H1 (cell line): ENCODE measurements at regions not wholly inside any gene's neighbourhood (a gene's known extent, or its start where the extent isn't known, plus 50 kb on each side); places are given as distances from the start of the nearest gene placed in this dataset.

Source experiments
- CTCF ChIA-PET: fragments of 300-600 bp; sonication (Branson Sonifier 250); formaldehyde crosslinking; loops from one replicate; lab custom pipeline; 2021; ENCODE audit not compliant: partially characterized antibody; lab: Charles Lee
- POLR2A ChIA-PET: fragments of 300-600 bp; sonication (Branson Sonifier 250); formaldehyde crosslinking; loops from one replicate; lab custom pipeline; 2021; ENCODE audit warnings: inconsistent platforms; ENCODE audit not compliant: partially characterized antibody; lab: Charles Lee
- DNase-seq, 2 experiments: peaks; one replicate each; pipeline versions ENCODE4 v3.0.0 to v3.0.0-alpha.2; 2010 to 2022; ENCODE audit warnings: low spot score in 2 of 2, low read depth in 1 of 2, mixed read lengths in 1 of 2
- FAIRE-seq: peaks from 2 replicates; lab custom pipeline; 2011; peaks lifted over from hg19 to GRCh38; lab: Jason Lieb, UNC
- H2AFZ ChIP-seq: 2 replicates; pipeline ENCODE4 v1.8.1; 2012; ENCODE audit warnings: low read length, inconsistent platforms
- H2AK5ac ChIP-seq: 2 replicates; pipeline ENCODE4 v1.6.1; 2013; ENCODE audit warnings: low read depth, low read length
- H2BK120ac ChIP-seq: replicated peaks from 2 replicates; pipeline ENCODE3; 2013; ENCODE audit warnings: low read depth, low read length, inconsistent platforms
- H2BK12ac ChIP-seq: 2 replicates; pipeline ENCODE4 v1.6.1; 2013; ENCODE audit warnings: low read depth, low read length
- H2BK15ac ChIP-seq: 2 replicates; pipeline ENCODE4 v1.6.1; 2013; ENCODE audit warnings: low read length
- H2BK20ac ChIP-seq: 2 replicates; pipeline ENCODE4 v1.6.1; 2013; ENCODE audit warnings: low read length
- H2BK5ac ChIP-seq: 2 replicates; pipeline ENCODE4 v1.6.1; 2013; ENCODE audit warnings: low read depth, low read length
- H3K14ac ChIP-seq: 2 replicates; pipeline ENCODE4 v1.6.1; 2013; ENCODE audit warnings: inconsistent platforms; ENCODE audit not compliant: insufficient read length
- H3K18ac ChIP-seq: 2 replicates; pipeline ENCODE4 v1.6.1; 2013; ENCODE audit warnings: low read length; ENCODE audit errors: extremely low read depth
- H3K23ac ChIP-seq: 2 replicates; pipeline ENCODE4 v1.6.1; 2013; ENCODE audit warnings: inconsistent platforms; ENCODE audit not compliant: insufficient read length
- H3K23me2 ChIP-seq: 2 replicates; pipeline ENCODE4 v1.6.1; 2013; ENCODE audit warnings: low read depth, low read length
- H3K27ac ChIP-seq: 2 replicates; pipeline ENCODE4 v1.6.1; 2011; ENCODE audit warnings: low read depth, low read length, inconsistent platforms
- H3K27me3 ChIP-seq, 4 experiments: replicated peaks in 1 of 4; 1 replicate in 1 of 4; 2 replicates in 3 of 4; pipeline versions ENCODE4 v1.6.1 to v1.8.1; 2011 to 2013; ENCODE audit warnings: low read length in 3 of 4, mild to moderate bottlenecking in 3 of 4, inconsistent platforms in 2 of 4, mixed read lengths in 2 of 4, moderate library complexity in 1 of 4; ENCODE audit not compliant: control insufficient read depth in 3 of 4, insufficient read depth in 3 of 4; ENCODE audit errors: extremely low read depth in 1 of 4
- H3K36me3 ChIP-seq, 4 experiments: 2 replicates each; pipeline versions ENCODE4 v1.6.1 to v1.8.1; 2011 to 2013; ENCODE audit warnings: mild to moderate bottlenecking in 4 of 4, low read length in 3 of 4, moderate library complexity in 2 of 4, control low read depth in 1 of 4, inconsistent platforms in 1 of 4; ENCODE audit not compliant: insufficient read depth in 4 of 4, control insufficient read depth in 2 of 4
- H3K4ac ChIP-seq: replicated peaks from 2 replicates; pipeline ENCODE3; 2013; ENCODE audit warnings: low read length, low read depth, mixed read lengths, inconsistent platforms; ENCODE audit not compliant: insufficient read length
- H3K4me1 ChIP-seq, 4 experiments: replicated peaks in 1 of 4; 1 replicate in 1 of 4; 2 replicates in 3 of 4; pipeline versions ENCODE4 v1.6.1 to v1.8.1; 2011 to 2013; ENCODE audit warnings: low read length in 3 of 4, inconsistent platforms in 2 of 4, mixed read lengths in 1 of 4; ENCODE audit not compliant: insufficient read depth in 4 of 4, control insufficient read depth in 3 of 4
- H3K4me2 ChIP-seq, 2 experiments: 2 replicates each; pipeline versions ENCODE4 v1.6.1 to v1.8.1; 2011 to 2013; ENCODE audit warnings: low read depth in 2 of 2, low read length in 2 of 2, control low read depth in 1 of 2, inconsistent platforms in 1 of 2, mild to moderate bottlenecking in 1 of 2; ENCODE audit not compliant: insufficient read depth in 1 of 2
- H3K4me3 ChIP-seq, 4 experiments: fragments of 200-600, 300-600 bp in 1 of 4; sonication (generic), shearing (Covaris generic), sonication (Bioruptor Twin) in 1 of 4; 2 replicates each; pipeline versions ENCODE4 v1.5.1 to v1.8.1; 2011 to 2016; ENCODE audit warnings: low read length in 4 of 4, low read depth in 3 of 4, control low read depth in 2 of 4, inconsistent platforms in 2 of 4, mild to moderate bottlenecking in 2 of 4, mixed read lengths in 1 of 4, moderate library complexity in 1 of 4; ENCODE audit not compliant: insufficient read depth in 2 of 4; ENCODE audit errors: extremely low read depth in 1 of 4
- H3K56ac ChIP-seq: replicated peaks from 2 replicates; pipeline ENCODE3; 2013; ENCODE audit warnings: low read depth, mild to moderate bottlenecking, mixed read lengths, low read length, inconsistent platforms; ENCODE audit not compliant: insufficient read length
- H3K79me1 ChIP-seq: 2 replicates; pipeline ENCODE4 v1.6.1; 2013; ENCODE audit warnings: low read depth, low read length, control low read depth
- H3K79me2 ChIP-seq, 2 experiments: 2 replicates each; pipeline versions ENCODE4 v1.6.1 to v1.8.1; 2012 to 2013; ENCODE audit warnings: low read length in 2 of 2, mild to moderate bottlenecking in 2 of 2, inconsistent platforms in 1 of 2; ENCODE audit not compliant: insufficient read depth in 2 of 2, control insufficient read depth in 1 of 2
- H3K9ac ChIP-seq, 4 experiments: replicated peaks in 1 of 4; 1 replicate in 1 of 4; 2 replicates in 3 of 4; pipeline versions ENCODE4 v1.6.1 to v1.8.1; 2011 to 2013; ENCODE audit warnings: low read depth in 3 of 4, low read length in 3 of 4, control low read depth in 2 of 4, mild to moderate bottlenecking in 2 of 4, moderate library complexity in 2 of 4, inconsistent platforms in 1 of 4; ENCODE audit errors: extremely low read depth in 1 of 4
- H3K9me3 ChIP-seq, 2 experiments: 2 replicates each; pipeline versions ENCODE4 v1.6.1 to v1.8.1; 2012 to 2013; ENCODE audit warnings: mild to moderate bottlenecking in 2 of 2, moderate library complexity in 2 of 2, control low read depth in 1 of 2, inconsistent platforms in 1 of 2, low read depth in 1 of 2, low read length in 1 of 2, mixed read lengths in 1 of 2; ENCODE audit not compliant: insufficient read depth in 2 of 2
- H4K20me1 ChIP-seq, 2 experiments: replicated peaks in 1 of 2; 2 replicates each; pipeline versions ENCODE3 to v1.8.1; 2011 to 2013; ENCODE audit warnings: inconsistent platforms in 2 of 2, low read length in 2 of 2, mild to moderate bottlenecking in 1 of 2; ENCODE audit not compliant: insufficient read depth in 2 of 2, control insufficient read depth in 1 of 2
- H4K5ac ChIP-seq: 2 replicates; pipeline ENCODE4 v1.6.1; 2013; ENCODE audit warnings: low read length, low read depth, mixed read lengths, inconsistent platforms; ENCODE audit not compliant: insufficient read length
- H4K8ac ChIP-seq: 2 replicates; pipeline ENCODE4 v1.8.0; 2013; ENCODE audit warnings: mild to moderate bottlenecking, moderate library complexity, low read length, inconsistent platforms; ENCODE audit not compliant: insufficient read depth; ENCODE audit errors: extremely low read depth
- H4K91ac ChIP-seq: replicated peaks from 2 replicates; pipeline ENCODE3; 2013; ENCODE audit warnings: low read length, mixed read lengths, inconsistent platforms; ENCODE audit not compliant: insufficient read length
- CTCF ChIP-seq, 3 experiments: IDR thresholded peaks; 1 replicate in 2 of 3; 2 replicates in 1 of 3; pipeline versions ENCODE4 v1.5.1 to v1.6.1; 2011; ENCODE audit warnings: low read length in 3 of 3, mild to moderate bottlenecking in 3 of 3, inconsistent platforms in 2 of 3, low read depth in 1 of 3, moderate library complexity in 1 of 3; ENCODE audit not compliant: insufficient read depth in 1 of 3; ENCODE audit errors: control extremely low read depth in 1 of 3
- E2F6 ChIP-seq: IDR thresholded peaks from 2 replicates; pipeline ENCODE4 v1.6.1; 2012; ENCODE audit warnings: inconsistent platforms
- EGR1 ChIP-seq: IDR thresholded peaks from 2 replicates; pipeline ENCODE4 v1.6.1; 2011; ENCODE audit warnings: low read depth, low read length, borderline replicate concordance
- GABPA ChIP-seq: IDR thresholded peaks from 2 replicates; pipeline ENCODE4 v1.6.1; 2011; ENCODE audit warnings: mild to moderate bottlenecking, low read length, moderate library complexity, borderline replicate concordance; ENCODE audit not compliant: insufficient read depth
- NANOG ChIP-seq: IDR thresholded peaks from 2 replicates; pipeline ENCODE4 v1.6.1; 2011; ENCODE audit warnings: low read length, low read depth, mild to moderate bottlenecking, inconsistent platforms; ENCODE audit not compliant: insufficient read depth, poor library complexity, severe bottlenecking
- PHF8 ChIP-seq: fragments of 200-600 bp; sonication (generic); conservative IDR thresholded peaks from 2 replicates; pipeline ENCODE4 v1.7.1; 2012; ENCODE audit warnings: low read depth, mild to moderate bottlenecking, inconsistent platforms, low read length, moderate library complexity
- POU5F1 ChIP-seq: IDR thresholded peaks from 2 replicates; pipeline ENCODE4 v1.6.1; 2011; ENCODE audit warnings: low read depth, mild to moderate bottlenecking, low read length, moderate library complexity
- RFX5 ChIP-seq: IDR thresholded peaks from 2 replicates; pipeline ENCODE4 v1.6.1; 2011; ENCODE audit warnings: low read depth, low read length, improper control_type of control experiment, borderline replicate concordance
- SIX5 ChIP-seq: IDR thresholded peaks from 2 replicates; pipeline ENCODE4 v1.6.1; 2011; ENCODE audit warnings: mild to moderate bottlenecking, low read depth, low read length
- TAF1 ChIP-seq: IDR thresholded peaks from 2 replicates; pipeline ENCODE4 v1.6.1; 2011; ENCODE audit warnings: mild to moderate bottlenecking, low read depth, low read length
- TEAD4 ChIP-seq: IDR thresholded peaks from 2 replicates; pipeline ENCODE4 v1.6.1; 2012; ENCODE audit warnings: low read depth, low read length, inconsistent platforms, mixed read lengths
- YY1 ChIP-seq: IDR thresholded peaks from 2 replicates; pipeline ENCODE4 v1.6.1; 2011; ENCODE audit warnings: low read depth, mild to moderate bottlenecking, low read length
- WGBS, 2 experiments: shearing (Covaris generic) in 1 of 2; methylation state at CpG; one replicate each; pipeline versions ENCODE4 v1.1.6 to v1.1.7; 2013 to 2015; ENCODE audit warnings: low lambda C conversion rate in 2 of 2, mixed read lengths in 2 of 2, inconsistent platforms in 1 of 2, low coverage in 1 of 2, missing lambda C conversion rate in 1 of 2; ENCODE audit not compliant: insufficient replicate concordance in 2 of 2, insufficient coverage in 1 of 2, insufficient read length in 1 of 2; ENCODE audit errors: extremely low coverage in 1 of 2, missing lambda C conversion rate in 1 of 2; 5-methylcytosine and 5-hydroxymethylcytosine counted together

DNA sequence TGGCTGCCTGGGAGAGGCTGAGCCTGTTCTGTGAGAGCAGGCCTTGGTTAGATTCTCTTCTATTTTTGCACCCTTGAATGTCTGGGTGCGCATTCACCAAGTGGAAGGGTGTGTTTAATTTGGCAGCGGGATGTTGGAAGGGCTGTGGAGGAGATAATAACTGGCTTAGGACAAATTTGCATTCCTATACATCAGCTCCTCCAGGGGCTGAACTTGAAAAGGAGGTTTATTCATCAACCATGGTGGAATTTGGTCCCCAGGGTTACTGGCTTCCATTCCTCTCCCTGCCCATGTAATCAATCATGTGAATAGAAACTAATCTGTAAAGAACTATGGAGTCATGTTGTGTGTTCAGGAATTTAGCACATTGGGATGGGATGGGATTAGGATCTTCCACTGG is 100.2 kb upstream of the FOXF1 start:
- WGBS, 2 experiments, result 89% methylated on average over 2 of the region's 2 CpGs; no CpG with 5 or more reads in 1 of the 2 experiments
- H4K5ac ChIP-seq, result no peak overlapping the region
- H4K20me1 ChIP-seq, result no peaks in the 10 kb centered on the region
- no peak overlapping the region for H2BK20ac ChIP-seq
- H3K9ac ChIP-seq, result no peak overlapping the region
- H3K4me1 ChIP-seq, result peaks cover 0 to 4% (median 1%) of the 10 kb centered on the region in 4 experiments; a peak in 4 of 7 replicates
- FAIRE-seq (no peak), DNase-seq (no peak)
- no peaks in the 10 kb centered on the region for H3K27me3 ChIP-seq
- no peak overlapping the region for H3K27ac ChIP-seq
- no peak overlapping the region for H2AFZ ChIP-seq
- H3K4me3 ChIP-seq, result no peak overlapping the region
- no peak overlapping the region for H3K23ac ChIP-seq
- peaks cover 4 to 9% of the 10 kb centered on the region in 2 experiments; a peak in 2 of 4 replicates for H3K9me3 ChIP-seq
- H2BK15ac ChIP-seq, result no peak overlapping the region
- no peaks in the 10 kb centered on the region for H3K23me2 ChIP-seq
- CTCF ChIA-PET, result no interaction called here
- no peaks in the 10 kb centered on the region for H3K79me2 ChIP-seq
- POLR2A ChIA-PET, result no interaction called here
- no peak overlapping the region for H4K91ac ChIP-seq
- H2BK5ac ChIP-seq, result no peak overlapping the region
- H3K4me2 ChIP-seq, result no peak overlapping the region
- no peak overlapping the region for H3K18ac ChIP-seq
- no peaks in the 10 kb centered on the region for H3K36me3 ChIP-seq
- no peak overlapping the region for H3K4ac ChIP-seq
- H2BK120ac ChIP-seq, result no peak overlapping the region
- H3K79me1 ChIP-seq, result no peaks in the 10 kb centered on the region
- no peak overlapping the region for H2AK5ac ChIP-seq
- H3K14ac ChIP-seq, result no peak overlapping the region
- no peak overlapping the region for H3K56ac ChIP-seq
- no peak overlapping the region for H2BK12ac ChIP-seq
- H4K8ac ChIP-seq, result no peak overlapping the region; the same call in 1 of the 2 replicates
- no peak for TF ChIP-seq EGR1
- no peak for TF ChIP-seq CTCF (IDR thresholded peaks at IDR 0.05; ENCODE audit: control extremely low read depth in 1 of 3, insufficient read depth in 1 of 3, low read depth in 1 of 3, low read length in 3 of 3)
- no peak for TF ChIP-seq YY1
- TF ChIP-seq RFX5, result no peak
- no peak for TF ChIP-seq E2F6
- no peak for TF ChIP-seq SIX5
- TF ChIP-seq GABPA, result no peak
- TF ChIP-seq POU5F1, result no peak
- no peak for TF ChIP-seq TEAD4
- no peak for TF ChIP-seq PHF8
- TF ChIP-seq NANOG, result no peak
- TF ChIP-seq TAF1, result no peak
